ENCODE measurements at regions not wholly inside any gene's neighbourhood (a gene's known extent, or its start where the extent isn't known, plus 50 kb on each side); places are given as distances from the start of the nearest gene placed in this dataset.

DNA sequence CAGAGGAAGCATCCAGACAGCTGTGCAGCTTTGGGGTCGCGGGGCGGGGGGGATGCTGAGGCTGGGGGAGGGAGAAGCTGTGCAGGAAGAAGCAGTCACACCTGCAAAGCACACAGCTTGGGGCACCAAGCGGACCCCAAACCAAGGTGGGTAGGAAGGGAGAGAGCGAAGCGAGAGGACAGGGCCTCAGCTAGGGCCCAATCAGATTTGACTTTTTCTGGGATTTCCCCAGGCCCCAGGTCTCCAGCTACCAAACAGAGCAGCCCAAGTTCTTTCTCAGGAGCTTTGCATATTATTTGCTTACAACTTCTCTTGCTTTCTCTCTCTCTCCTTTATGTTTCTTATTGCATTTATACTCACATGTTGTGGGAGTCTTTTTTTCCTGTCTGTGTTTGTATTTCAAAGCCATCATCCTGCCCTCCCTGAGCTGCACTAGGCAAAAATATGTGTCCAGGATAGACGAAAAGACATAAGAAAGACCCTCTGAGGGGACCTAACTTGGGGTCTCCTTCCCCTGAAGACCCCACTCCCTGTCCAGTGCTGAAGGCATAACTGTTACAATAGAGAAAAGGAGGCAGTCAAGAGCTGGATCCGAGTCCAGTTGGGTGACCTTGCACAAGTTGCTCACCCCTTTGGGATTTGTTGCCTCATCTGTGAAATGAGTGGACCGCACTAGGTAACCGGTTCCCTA lies 50.6 kb upstream of the SMNDC1 start:
- DNase-seq = no peak

DNA sequence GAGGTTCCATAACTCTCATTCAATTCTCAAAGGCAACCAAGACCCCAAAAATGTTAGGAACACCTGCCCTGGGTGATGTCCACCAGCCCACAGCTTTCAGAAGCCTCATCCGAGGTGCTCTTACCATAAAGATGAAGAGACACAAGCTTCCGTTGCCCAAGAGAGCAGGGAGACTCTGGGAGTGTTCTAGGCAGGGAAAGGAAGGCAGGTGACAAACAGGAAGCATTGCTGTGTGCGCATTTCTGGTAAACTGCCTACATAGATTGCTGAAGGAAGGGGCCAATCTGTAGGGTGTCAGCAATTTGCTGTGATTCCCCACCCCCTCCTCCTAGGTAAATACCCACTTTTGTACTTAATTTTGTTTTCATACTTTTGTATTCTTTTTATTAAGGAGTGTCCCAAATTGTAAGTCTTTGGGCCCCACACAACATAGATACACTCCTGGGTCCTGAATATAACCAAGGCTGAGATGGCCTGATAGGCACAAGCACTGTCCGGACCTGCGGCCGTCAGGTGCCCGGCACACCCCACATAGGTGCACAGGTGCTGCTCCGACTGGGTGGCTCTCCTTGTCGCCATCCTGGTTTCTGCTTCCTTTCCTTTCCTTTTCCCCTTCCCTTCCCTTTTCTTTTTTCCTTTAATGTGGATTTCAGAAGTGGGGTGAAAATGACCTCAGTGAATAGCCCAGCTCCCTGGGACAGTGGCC lies 51.4 kb upstream of the SMNDC1 start:
- no peak for DNase-seq

DNA sequence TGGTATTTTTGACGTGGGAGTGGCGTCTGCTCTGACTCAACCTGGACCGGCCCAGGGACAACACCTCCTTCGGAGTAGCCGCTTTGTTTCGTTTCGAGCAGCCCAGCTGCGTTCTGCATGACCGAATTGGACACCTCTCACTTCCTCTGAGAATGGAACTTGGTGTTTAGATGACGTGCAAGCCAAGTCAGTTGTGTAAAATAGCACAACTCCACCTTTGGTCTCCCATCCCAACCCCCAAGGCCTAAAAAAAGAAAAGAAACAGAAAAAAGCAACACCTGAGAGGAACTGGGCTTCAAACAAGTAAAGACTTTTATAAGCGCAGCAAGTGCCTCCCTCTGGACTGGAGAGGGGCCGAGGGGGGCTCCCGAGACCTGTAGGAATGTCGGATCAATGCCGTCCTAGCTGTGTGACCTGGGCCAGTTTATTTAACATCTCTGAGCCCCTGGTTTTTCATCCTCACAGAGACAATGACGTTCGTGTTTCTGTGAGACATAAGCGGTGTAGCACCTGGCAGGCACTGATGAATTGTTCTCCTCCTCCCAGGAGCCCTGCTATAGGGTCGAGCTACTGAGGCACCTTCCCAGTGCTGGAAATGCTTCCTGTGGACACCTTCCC lies 52.0 kb upstream of the SMNDC1 start:
- DNase-seq = no peak

DNA sequence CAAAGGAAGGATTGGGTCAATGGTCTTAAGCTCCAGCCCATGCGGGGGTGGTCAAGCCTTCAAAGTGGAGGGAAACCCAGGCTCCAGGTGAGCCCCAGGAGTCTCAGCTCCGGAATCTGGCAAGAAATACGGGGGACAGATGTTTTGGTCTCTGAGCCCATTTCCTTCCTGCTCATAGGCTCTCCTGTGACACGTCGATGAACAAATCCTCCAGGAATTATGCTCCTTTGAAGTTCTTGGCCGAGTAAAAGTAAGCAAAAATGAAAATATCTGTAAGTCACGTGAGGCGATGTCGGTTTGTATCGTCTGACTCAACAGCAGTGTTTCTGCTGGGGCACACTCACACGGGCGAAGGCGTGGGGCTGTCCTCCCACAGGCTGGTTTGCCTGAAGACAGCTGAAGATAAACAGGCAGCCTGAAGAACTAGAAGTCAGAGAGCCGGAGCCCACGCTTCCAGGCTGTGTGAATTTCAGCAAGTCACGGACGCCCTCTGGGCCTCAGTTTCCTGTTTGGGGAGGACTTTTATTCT lies 52.6 kb upstream of the SMNDC1 start:
- DNase-seq = no peak

DNA sequence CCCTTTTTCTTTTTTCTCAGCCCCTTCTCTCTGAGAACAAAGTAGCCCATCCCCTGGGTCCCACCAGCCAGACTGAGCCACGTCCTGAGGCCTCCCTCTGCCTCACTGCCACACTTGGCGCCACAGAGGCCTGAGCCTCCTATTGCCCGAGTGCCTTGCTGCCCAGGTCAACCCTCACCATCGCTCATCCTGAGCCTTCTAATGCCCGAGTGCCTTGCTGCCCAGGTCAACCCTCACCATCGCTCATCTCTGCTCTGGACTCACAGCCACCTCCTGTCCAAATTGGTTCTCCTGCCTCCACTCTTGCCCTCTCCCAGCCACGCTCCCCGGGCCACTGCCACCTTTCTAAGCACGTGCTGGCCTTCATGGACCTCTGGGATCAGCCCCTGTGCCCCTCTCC lies 53.2 kb upstream of the SMNDC1 start:
- DNase-seq = no peak

DNA sequence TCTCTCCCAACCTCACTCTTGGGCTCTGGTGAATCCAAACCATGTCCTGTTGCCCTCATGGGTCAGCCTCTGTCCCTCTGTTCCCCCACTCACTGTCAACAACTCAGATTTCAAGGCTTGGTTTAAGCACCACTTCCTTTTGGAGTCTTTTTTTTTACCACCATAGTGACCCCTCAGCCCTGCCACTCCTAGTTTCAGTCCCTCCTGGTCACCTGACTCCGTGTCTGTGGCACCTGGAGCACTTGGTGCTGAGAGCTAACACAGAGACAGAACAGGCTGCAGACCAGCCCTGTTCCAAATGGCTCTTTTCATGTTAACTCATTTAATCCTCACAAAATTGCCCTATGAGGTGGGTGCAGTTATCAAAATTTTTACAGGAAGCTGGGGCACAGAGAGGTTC lies 53.6 kb upstream of the SMNDC1 start:
- DNase-seq = no peak

DNA sequence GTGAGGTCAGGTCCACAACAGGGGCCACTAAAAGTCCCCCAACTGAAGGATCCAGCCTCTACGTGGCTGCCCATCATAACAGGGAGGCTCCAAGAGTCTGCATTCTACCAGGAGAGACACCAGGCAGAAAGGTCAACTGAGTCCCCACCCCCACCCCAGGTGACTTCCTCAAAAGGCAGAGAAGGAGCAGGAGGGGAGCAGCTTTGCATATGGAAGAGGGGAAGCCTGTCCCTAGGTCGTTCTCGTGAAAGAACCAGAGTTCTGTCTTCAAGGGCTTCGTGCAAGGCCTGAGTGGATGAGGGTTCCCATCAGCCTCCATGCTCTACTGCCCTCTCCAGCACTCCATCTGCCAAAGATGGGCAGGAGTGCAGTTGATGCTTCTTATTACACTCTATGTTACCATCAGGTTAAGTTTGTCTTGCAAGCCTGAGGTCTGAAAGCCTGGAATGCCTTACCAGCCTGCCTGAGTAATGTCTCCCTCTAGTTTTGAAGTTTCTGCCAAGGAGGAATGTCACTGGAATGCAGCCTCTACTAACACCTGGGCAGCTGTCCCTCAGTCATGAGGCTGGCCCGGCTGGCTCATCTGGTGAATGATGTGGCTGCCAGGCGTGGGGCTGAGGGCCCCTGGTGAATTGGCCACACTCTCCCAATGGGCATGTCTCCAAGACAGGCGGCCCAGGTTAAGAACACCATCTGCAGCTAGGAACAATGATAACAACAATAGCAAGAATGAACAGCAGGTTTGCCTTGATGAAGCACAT lies 54.3 kb upstream of the SMNDC1 start:
- DNase-seq = no peak

DNA sequence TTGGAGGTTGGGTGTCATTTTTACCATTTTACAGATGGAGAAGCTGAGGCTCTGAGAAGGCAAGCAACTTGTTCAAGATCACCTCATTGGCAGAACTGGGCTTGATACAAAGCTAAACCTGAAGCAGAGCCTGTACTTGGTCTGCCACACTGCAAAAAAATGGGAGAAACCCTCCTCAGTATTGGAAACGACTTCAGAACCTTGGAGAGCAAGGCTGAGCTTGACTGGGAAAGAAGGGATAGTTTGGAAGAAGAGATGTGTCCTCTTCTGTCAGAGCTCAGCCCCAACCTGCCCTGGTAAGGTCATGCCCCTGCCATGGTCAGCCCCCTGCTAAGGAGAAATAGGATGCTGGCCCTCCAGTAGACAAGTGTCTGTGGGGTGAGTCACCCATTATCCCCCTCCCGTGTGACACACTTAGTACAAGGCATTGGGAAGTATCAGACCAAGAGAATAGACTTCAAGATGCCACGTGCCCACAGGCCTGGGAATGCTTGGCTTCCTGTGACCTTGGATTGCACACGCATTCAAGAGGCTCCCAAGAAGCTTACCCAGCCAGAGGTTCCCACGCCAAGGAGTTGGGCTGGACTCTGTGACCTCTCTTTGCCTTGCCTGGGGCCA lies 56.2 kb upstream of the SMNDC1 start:
- no peak for DNase-seq

DNA sequence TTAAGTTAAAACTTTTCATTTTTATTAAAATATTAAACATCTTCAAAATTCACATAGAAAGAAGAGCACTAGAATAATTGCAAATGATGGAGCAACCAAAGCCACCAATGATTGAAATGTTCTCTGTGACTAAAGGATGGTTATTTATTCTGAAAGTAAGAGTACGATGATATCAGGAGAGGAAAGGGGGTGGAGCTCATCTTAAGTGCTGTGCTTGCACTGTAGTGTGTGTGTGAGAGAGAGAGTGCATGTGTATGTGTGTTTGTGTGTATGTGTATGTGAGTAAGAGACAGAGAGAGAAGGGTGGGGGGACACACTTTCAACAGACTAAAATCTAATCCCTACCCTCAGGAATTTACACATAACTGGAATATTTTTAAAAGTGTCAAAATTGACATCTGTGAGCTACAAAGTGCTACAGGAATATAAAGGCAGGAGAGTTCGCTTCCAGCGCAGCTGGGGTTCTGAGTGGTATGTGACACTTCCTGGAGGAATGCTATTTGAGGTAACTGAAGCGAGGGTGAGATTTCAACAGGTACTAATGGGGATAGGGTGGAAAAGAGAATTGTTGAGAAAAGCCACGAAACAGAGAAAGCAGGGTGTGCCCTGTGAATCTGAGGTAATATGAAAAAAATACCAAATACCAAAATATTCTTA lies 57.2 kb upstream of the SMNDC1 start:
- DNase-seq = no peak

DNA sequence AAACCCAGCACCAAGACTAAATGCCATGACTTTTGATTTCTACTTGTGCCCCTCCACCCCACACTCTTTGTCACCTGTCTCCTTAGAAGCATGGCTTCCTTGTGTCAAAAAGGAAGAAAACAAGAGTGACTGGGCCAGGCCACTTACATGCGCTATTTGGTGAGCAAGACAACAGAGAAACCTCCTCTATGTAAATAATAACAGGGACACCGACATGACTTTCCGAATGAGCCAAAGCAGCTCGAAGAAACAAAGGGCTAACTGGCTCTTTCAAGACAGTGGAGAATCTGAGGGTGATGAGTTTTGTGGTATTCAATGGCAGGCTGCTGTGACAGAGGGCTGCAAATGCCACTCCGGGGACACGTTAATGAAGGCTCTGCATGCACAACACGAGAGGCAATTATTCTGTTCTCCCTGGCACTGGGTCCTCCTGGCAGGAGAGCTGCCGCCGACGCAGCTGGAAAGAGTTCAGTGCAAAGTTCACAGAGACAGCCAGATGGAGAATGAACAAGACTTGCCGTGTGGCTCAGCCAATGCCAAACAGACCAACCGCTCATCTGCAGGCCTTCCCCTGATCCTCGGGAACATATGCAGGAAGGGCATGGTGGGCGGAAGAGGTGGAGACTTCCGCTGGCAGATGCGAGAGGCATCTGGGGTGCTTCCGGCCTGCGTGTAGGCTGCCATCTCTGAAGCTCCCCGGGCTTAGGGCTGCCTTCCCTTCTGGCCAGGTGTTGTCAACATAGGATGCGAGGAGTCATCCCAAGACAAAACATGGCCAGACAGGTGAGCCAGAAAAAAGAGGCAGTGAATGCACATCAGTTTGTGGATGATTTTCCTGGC lies 59.1 kb upstream of the SMNDC1 start:
- DNase-seq = no peak

DNA sequence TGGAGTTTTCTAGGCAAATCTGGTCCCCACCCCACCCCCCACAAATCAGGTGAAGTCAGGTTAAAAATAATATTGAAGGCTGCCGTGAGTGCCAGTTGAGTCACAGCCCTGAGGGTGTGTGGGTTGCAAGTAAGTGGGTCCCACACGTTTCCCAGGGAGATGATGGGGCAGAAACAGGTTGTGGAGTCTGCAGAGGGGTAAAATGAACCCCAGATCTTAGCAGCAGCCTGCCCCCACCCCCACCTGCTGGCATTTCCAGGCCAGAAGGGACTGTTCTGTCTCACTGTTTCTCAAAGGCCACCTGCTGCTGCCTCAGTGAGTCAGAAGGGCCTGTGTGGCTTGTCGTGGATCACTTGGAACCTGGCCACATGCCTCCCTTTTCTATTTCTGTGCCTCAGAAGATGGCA lies 59.8 kb upstream of the SMNDC1 start:
- DNase-seq = no peak

DNA sequence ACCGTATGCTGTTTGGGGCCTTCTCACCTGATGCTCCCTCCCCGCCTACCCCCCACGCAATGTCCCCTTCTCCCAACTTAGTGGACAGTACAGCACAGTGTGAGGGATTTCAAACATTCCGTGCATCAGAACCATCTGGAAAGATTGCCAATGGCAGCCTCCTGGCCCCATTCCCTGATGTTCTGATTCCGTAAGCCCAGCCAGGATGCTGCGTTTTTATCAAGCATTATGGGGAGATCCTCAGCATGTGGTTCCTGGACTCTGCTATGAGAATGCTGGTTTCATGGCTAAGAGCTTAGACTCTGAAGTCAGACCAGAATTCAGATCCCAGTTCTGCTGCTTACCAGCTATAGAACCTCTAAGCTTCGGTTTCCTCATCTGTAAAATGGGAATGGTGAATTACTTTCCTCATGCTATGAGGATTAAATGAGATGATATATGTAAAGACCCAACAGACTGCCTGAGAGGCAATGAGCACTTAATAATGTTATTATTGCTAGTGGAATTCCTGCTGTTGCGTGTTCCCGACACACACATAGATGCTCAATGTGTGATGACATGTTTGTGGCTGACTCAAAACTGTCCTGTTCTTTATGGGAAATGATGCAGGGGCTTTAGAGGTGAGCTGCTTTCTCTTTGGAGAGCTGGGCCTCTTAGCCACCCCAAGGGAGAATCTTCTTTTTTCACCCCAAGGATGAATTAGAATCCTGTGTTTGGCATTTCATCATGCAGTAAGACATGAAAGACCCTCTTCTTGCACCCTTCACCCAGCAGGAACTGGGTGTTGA lies 60.8 kb upstream of the SMNDC1 start:
- no peak for DNase-seq

DNA sequence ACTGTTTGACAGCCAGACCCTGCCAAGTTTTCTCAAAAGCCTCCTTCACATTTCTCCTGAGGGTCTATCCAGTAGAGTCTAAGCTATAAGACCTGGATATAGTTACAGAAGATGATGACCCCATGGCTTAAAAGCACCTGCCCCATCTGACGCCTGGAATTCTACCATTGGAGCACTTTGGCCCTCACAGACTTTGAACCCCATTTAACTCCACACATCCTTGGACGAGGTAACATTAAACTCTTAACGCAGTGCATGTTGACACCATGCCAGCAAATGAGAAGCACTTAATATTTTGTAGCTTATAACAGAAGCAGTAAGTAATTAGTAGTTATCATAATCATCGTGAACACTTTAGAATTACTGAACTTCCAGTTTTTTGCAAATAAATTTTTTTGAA lies 61.9 kb upstream of the SMNDC1 start:
- no peak for DNase-seq

DNA sequence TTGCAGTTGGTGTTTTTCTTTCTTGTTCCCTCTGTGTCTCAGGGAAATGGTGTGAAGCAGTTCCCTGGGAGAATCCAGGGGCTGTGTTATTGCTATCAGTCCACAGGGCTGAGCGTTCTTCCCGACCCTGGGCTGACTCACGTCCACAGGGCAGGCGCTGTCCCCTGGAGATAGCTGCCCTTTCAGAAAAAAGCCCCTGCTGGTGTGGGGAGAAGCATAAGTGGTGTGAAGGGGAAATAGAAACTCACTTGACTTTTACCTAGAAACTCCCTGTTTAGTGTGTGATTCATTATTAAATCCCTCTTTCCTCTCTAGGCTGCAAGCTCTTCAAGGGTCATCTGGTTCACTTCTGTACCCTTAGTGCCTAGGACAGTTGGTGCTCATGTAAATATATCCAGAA lies 63.3 kb upstream of the SMNDC1 start:
- no peak for DNase-seq

DNA sequence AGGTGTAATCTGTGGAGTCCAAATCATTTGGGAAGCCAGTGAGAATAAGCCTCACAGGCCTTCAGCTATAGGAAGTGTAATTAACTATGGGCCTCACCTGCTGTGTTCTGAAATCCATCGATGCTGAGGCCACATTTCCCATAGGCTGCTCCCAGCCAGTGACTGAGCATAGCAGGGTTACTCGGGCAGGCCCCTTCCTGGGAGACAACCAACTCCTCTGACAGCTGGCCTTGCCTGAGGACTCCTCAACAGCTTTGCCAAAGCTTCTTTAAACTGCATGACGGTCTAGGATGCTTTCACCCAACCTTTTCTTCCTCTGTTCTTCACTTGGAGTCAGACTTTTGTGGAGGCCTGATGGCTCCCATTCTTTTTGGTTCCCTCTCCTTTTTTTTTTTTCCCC lies 63.8 kb upstream of the SMNDC1 start:
- DNase-seq = no peak

DNA sequence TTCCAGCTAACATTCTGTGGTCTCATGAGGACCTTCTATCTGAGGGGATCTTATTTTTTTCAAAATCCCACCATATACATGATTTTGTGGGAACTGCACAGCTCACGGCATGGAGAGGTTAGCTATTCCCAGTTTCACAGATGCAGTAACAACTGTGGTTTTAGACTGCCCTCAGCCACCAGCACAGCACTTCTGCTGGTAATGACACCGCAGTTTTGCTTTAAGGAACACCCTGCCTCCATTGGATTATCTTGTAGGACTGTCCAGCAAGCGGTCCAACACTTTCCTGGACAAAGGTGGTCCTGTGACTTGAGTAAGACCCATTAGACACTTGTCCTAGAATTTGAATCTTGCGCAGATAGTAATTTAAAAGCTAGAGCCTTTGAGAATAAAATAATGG lies 65.3 kb upstream of the SMNDC1 start:
- DNase-seq = no peak

DNA sequence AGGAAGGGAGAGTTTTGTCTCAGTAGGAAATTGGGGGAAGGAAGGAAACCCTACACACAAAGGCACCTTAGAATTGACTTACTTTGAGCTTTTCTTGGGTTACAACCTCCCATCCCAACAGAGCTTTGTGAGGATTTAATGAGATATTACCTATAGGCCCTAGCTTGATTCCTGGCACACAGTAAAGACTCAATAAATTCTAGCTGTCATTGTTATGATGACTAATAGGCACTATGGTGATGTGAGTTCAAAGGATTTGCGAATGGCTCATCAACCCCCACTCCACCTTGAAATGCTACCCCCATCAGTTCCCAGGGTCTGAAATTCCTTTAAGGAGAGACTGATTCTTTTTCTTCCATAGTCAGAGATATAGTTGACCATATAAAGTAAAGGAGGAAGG lies 67.9 kb upstream of the SMNDC1 start:
- no peak for DNase-seq

DNA sequence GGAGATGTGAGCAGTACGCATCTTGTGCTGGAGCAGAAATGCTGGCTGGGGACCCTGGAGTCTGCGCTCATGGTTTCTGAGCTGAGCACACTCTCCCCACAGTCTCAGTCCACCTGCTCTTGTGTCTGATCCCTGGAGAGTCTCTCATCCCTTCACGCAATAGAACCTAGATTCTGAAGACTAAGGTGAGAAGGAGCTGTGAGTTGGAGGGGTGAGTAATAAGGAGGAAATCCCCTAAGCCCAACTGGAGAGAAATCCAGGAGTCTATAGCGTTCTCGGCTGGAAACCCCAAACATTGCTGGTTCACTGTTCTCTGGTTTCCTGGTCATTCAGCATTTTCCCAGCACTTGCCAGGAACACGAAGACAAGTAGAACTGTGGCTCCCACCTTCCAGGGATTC lies 68.3 kb upstream of the SMNDC1 start:
- DNase-seq = no peak

DNA sequence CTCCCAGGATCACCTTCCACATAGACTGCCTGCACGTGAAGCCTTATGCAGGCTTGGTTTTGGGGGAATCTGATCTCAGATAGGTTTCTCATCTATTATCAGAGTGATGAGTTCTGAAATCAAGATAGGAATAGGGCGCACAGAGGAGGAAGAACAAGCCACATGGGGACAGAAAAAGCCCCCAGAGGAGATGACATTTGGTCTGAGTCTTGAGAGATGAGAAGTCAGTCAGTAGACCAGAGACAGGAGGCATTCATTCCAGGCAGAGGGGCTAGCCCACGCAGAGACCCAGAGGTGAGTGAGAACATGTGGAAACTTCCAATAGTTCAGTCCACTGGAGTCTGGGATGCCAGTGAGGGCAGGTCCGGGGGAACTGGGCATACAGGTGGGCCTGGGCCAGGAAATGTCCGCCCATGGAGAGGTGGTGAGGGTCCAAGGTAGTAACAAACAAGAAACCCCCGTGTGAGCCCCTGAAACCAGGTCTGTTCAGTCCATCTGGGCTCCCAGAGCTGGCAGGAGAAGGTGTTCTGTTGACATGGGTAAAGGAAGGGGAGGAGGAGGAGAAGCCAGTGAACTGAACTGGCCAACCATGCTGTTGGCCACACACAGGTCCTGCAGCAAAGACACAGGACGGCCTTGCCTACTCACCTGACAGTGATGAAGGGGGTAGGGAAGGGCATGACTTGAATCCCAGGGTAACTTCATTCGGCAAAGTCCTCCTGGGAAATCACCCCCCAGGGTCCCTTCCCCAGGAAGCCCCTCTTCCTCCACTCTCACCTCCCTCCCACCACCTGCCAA lies 69.3 kb upstream of the SMNDC1 start:
- DNase-seq = no peak

DNA sequence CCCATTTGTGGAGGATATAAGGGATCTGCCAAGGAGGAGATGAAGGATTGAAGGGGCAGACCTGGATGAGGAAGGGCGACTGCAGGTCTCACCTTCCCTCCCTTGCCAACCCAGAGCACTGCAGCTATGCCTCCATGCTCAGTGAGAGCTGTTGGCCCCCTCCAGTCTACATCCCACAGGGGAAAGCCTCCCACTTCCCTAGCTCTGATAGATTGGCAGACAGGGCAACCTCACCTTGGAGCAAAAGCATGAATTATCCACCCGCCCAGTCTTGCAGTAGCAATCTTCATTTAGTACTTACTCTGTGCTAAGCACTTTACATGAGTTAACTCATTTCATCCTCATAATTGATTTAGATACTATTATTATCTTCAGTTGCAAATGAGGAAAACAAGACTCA lies 70.4 kb upstream of the SMNDC1 start:
- no peak for DNase-seq
